ENCODE measurements at regions not wholly inside any gene's neighbourhood (a gene's known extent, or its start where the extent isn't known, plus 50 kb on each side); places are given as distances from the start of the nearest gene placed in this dataset.

- TF ChIP-seq EZH2 (IDR thresholded peaks at IDR 0.05), result no peak
- TF ChIP-seq POLR2AphosphoS5 (IDR thresholded peaks at IDR 0.05; ENCODE audit: borderline replicate concordance, low read depth, low read length), result no peak
- TF ChIP-seq FOXP2 (optimal IDR thresholded peaks at IDR 0.05; ENCODE audit: control extremely low read depth, extremely low read length, insufficient read depth), result no peak
Measured at GRCh38 chr6:71388856-71389527, 100.4 kb downstream of the OGFRL1 start.
